ENCODE measurements at regions not wholly inside any gene's neighbourhood (a gene's known extent, or its start where the extent isn't known, plus 50 kb on each side); places are given as distances from the start of the nearest gene placed in this dataset.

DNA sequence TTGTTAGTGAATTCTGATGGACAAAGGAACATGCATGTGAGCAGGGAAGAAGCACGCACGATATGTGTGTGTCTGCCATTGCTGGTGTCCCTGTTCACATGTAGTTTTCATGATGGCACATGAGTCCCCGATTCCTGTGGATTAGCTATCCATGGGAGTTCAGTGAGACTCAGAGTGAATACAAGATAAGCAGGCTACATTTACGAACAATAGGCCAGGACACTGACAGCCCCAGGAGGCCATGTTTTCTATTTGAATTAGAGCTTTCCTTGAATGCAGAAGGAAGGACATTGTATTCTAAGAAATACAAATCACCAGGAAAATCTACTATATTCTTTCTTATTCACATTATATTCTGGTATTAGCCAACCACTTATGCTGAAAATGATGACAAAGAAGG lies 171.4 kb downstream of the PPP1R2C start:
- TF ChIP-seq, protein P1, sequence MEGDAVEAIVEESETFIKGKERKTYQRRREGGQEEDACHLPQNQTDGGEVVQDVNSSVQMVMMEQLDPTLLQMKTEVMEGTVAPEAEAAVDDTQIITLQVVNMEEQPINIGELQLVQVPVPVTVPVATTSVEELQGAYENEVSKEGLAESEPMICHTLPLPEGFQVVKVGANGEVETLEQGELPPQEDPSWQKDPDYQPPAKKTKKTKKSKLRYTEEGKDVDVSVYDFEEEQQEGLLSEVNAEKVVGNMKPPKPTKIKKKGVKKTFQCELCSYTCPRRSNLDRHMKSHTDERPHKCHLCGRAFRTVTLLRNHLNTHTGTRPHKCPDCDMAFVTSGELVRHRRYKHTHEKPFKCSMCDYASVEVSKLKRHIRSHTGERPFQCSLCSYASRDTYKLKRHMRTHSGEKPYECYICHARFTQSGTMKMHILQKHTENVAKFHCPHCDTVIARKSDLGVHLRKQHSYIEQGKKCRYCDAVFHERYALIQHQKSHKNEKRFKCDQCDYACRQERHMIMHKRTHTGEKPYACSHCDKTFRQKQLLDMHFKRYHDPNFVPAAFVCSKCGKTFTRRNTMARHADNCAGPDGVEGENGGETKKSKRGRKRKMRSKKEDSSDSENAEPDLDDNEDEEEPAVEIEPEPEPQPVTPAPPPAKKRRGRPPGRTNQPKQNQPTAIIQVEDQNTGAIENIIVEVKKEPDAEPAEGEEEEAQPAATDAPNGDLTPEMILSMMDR (IDR thresholded peaks at IDR 0.05) = no peak
- no peak for TF ChIP-seq ZFX (IDR thresholded peaks at IDR 0.05; ENCODE audit: borderline replicate concordance)

Data from 22Rv1 (cell line).